Lower lobe of right lung (tissue), 2 donors: ENCODE measurements at regions not wholly inside any gene's neighbourhood (a gene's known extent, or its start where the extent isn't known, plus 50 kb on each side); places are given as distances from the start of the nearest gene placed in this dataset.
A peak's percentile ranks its signal among the peaks of the same experiment; 100 is the strongest.

ENCODE experiments used
- ATAC-seq, 2 donors: fragments of 200-7000 bp; cut with Tn5 transposase; one replicate each; pipeline ENCODE4 v1.9.1; 2020 to 2022; ENCODE audit warnings: mild to moderate bottlenecking in 2 of 2, moderate library complexity in 2 of 2
- DNase-seq: peaks from one replicate; pipeline ENCODE4 v3.0.0-alpha.2; 2020
- H3K27ac ChIP-seq: fragments of 200-600 bp; one replicate; pipeline ENCODE4 v1.8.0; 2022
- H3K27me3 ChIP-seq: fragments of 200-600 bp; one replicate; pipeline ENCODE4 v1.8.0; 2022; ENCODE audit warnings: low read depth
- H3K36me3 ChIP-seq: fragments of 200-600 bp; one replicate; pipeline ENCODE4 v1.8.0; 2022; ENCODE audit warnings: mild to moderate bottlenecking
- H3K4me1 ChIP-seq: fragments of 200-600 bp; one replicate; pipeline ENCODE4 v1.8.0; 2022
- H3K4me3 ChIP-seq: fragments of 200-600 bp; one replicate; pipeline ENCODE4 v1.8.0; 2022; ENCODE audit warnings: mild to moderate bottlenecking
- H3K9me3 ChIP-seq: fragments of 200-600 bp; one replicate; pipeline ENCODE4 v1.8.0; 2022
- intact Hi-C: fragments of 100-400 bp; cut with DNase I; formaldehyde crosslinking; loops from one replicate; pipeline ENCODE4 v1.11.0; 2022
- TF ChIP-seq, protein P1 (sequence below): fragments of 200-600 bp; IDR thresholded peaks from one replicate; pipeline ENCODE4 v1.8.0; 2022; ENCODE audit warnings: antibody characterized with exemption, mild to moderate bottlenecking
- donor health status: DM: no; HTN: yes; CAD: no; lungs with severe emphysema.

DNA sequence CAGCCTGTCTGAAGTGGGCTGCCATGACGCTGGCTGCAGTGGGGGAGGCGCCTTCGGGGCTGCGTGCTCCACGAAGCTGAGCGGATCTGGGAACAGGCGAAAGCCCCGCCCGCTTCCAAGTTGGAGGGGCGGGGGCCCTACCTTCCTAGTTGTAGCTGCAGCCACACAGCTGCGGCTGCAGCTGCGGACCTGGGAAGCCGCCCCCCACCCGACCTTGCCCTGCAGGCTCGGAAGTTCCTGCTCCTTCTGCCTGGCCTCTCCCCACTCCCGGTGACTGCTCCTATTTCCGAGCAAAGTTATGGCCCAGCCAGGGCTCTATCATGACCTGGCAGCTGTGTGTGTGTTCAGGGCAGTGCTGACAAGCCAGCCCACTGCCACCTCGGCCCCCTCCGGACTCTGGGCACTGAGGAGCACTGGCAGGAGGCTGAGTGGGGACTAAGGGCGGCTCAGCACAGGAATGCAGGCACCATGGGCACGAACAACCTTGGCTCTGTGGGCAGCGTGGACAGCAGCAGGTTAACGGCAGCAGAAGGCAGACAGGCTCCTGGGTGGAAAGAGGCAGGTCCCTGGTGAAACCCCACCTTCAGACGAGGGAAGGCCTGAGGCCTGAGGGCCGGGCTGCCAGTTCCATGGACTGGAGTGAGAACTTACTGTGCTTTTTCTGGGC, 352.4 kb upstream of the TMCO5A start:
- intact Hi-C loops, result no loop called here
- ATAC-seq, result peak in 1 of 2 donors; percentile 32
- Histone ChIP-seq H3K9me3 (no peaks in the 10 kb centered on the region), H3K27ac (no peak overlapping the region), H3K36me3 (no peaks in the 10 kb centered on the region), H3K27me3 (no peaks in the 10 kb centered on the region), H3K4me3 (no peak overlapping the region), H3K4me1 (no peaks in the 10 kb centered on the region)
- TF ChIP-seq, protein P1, sequence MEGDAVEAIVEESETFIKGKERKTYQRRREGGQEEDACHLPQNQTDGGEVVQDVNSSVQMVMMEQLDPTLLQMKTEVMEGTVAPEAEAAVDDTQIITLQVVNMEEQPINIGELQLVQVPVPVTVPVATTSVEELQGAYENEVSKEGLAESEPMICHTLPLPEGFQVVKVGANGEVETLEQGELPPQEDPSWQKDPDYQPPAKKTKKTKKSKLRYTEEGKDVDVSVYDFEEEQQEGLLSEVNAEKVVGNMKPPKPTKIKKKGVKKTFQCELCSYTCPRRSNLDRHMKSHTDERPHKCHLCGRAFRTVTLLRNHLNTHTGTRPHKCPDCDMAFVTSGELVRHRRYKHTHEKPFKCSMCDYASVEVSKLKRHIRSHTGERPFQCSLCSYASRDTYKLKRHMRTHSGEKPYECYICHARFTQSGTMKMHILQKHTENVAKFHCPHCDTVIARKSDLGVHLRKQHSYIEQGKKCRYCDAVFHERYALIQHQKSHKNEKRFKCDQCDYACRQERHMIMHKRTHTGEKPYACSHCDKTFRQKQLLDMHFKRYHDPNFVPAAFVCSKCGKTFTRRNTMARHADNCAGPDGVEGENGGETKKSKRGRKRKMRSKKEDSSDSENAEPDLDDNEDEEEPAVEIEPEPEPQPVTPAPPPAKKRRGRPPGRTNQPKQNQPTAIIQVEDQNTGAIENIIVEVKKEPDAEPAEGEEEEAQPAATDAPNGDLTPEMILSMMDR, result no peak
- DNase-seq, result no peak

GRCh38 chr15:37582852-37583251, 351.6 kb upstream of the TMCO5A start:
- H3K27ac ChIP-seq, result no peak overlapping the region
- intact Hi-C loops, result no loop called here
- H3K4me3 ChIP-seq, result no peak overlapping the region
- DNase-seq (no peak), ATAC-seq (no peak)
- no peaks in the 10 kb centered on the region for H3K9me3 ChIP-seq
- no peaks in the 10 kb centered on the region for H3K36me3 ChIP-seq
- no peaks in the 10 kb centered on the region for H3K27me3 ChIP-seq
- no peaks in the 10 kb centered on the region for H3K4me1 ChIP-seq
- TF ChIP-seq, protein P1, result no peak

DNA sequence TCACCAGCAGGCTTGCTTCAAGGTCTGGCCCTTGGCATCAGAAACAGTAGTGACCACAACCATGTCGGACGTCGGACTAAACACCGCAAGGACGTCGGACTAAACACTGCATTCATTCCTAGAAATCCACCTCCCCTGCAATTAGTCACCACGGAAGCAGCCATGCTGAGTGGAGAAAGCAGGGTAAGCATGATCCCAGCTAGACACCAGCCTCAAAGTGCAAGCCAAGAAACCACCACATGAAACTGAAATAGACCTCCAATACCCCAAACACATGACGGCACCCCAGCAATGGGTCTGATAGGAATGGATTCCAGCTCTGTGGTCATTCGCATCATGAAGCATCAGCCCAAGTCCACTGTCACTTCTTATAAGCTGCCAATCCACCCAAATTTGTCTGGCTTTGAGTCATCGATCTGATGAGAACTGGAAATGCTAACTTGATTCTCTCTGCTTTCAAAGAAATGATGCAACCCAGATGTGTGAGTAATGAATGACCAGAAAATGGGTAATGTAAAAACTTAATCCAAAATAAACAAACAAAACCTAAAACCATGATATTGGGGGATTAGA, 348.3 kb upstream of the TMCO5A start:
- Histone ChIP-seq H3K4me3 (no peak overlapping the region), H3K9me3 (no peaks in the 10 kb centered on the region), H3K36me3 (no peaks in the 10 kb centered on the region), H3K27ac (no peak overlapping the region), H3K4me1 (no peaks in the 10 kb centered on the region), H3K27me3 (no peaks in the 10 kb centered on the region)
- no peak for DNase-seq
- no peak for ATAC-seq
- intact Hi-C loops, result no loop called here
- TF ChIP-seq, protein P1, result no peak

DNA sequence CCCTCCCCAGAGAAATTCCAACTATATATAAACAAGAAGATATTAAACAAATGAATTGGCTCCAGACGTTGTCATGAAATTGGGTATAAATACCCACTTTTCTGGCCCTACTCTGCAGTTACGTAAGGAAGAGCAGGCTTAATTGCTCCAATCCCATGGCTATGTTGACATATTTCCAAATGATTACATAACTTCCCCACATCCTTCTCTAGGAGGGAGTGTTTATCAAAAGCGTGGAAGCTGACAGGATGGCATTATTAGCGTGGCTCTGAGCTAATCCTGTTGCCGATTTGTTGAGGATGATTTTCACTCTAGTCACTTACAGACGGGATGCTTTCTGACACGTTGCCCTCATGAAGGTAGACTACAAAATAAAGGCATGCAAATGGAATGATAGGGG, 347.5 kb upstream of the TMCO5A start:
- DNase-seq, result no peak
- intact Hi-C loops, result no loop called here
- H3K27ac ChIP-seq, result no peak overlapping the region
- H3K4me3 ChIP-seq, result no peak overlapping the region
- no peaks in the 10 kb centered on the region for H3K36me3 ChIP-seq
- TF ChIP-seq, protein P1, result no peak
- ATAC-seq, result peak in 1 of 2 donors; percentile 48
- H3K9me3 ChIP-seq, result no peaks in the 10 kb centered on the region
- no peaks in the 10 kb centered on the region for H3K4me1 ChIP-seq
- no peaks in the 10 kb centered on the region for H3K27me3 ChIP-seq

DNA sequence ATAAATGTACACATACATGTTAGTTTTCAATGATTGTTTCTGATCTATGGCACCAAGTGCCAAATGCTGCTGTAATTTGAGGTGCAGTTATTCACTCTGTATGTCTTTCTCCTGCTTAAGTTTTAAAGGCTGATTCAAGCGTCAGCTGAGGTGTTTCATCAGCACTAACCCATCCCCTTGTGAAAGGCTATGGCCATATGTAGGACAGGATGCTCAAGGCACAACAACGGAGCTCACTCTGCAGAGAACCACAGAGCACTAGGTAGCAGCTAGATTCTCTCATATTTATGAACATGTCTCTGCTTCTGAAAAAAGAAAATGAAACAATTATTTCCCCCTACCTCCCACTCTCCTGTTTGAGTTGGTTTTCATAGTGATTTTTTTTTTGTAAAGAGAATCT, 340.0 kb upstream of the TMCO5A start:
- H3K27ac ChIP-seq, result no peak overlapping the region
- no peaks in the 10 kb centered on the region for H3K27me3 ChIP-seq
- no peak for ATAC-seq
- H3K4me1 ChIP-seq, result no peaks in the 10 kb centered on the region
- H3K4me3 ChIP-seq, result no peak overlapping the region
- no peaks in the 10 kb centered on the region for H3K36me3 ChIP-seq
- intact Hi-C loops, result no loop called here
- no peaks in the 10 kb centered on the region for H3K9me3 ChIP-seq
- TF ChIP-seq, protein P1, result no peak
- DNase-seq, result no peak
